Pons (tissue), 1 donor: ENCODE measurements at regions not wholly inside any gene's neighbourhood (a gene's known extent, or its start where the extent isn't known, plus 50 kb on each side); places are given as distances from the start of the nearest gene placed in this dataset.

ENCODE experiments used
- DNase-seq: peaks from one replicate; pipeline ENCODE4 v3.0.0-alpha.2; 2016; ENCODE audit warnings: low spot score

DNA sequence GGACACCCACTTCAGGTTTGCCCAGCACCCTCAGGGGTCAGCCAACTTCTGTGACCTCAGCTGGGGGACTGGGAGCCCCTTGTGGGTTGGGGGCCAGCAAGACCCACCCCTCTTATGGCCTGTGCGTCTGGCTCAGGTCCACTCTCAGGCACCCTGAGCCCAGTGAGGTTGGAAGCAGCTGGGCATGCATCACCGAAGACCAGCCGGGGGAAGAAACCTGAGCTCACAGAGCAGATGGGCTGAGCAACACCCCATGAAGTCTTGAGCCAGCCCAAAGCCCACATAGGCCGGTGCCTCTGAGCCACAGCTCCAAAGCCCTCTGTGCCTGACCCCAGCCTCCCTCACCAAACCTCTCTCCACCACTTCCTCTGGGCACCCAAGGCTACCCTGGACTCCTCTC is 166.7 kb downstream of the RBFOX3 start:
- no peak for DNase-seq

DNA sequence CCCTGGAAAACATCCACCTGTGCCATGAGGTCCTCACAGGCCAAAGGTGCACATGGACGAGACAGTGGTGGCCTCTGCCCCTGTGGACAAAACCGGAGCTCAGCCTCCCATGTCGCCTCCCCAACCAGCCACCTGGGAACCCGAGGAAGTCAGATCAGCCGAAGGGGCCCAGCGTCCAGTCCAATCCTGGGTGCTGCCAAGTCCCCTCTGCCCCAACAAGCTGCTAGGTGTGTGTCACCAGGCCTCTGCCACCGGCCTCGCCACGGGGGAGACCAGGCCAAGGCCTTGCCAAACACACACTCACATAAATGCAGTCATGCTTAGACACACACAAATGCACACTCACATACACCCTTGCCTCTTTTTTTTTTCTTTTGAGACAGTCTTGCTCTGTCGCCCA is 167.8 kb downstream of the RBFOX3 start:
- DNase-seq, result no peak

DNA sequence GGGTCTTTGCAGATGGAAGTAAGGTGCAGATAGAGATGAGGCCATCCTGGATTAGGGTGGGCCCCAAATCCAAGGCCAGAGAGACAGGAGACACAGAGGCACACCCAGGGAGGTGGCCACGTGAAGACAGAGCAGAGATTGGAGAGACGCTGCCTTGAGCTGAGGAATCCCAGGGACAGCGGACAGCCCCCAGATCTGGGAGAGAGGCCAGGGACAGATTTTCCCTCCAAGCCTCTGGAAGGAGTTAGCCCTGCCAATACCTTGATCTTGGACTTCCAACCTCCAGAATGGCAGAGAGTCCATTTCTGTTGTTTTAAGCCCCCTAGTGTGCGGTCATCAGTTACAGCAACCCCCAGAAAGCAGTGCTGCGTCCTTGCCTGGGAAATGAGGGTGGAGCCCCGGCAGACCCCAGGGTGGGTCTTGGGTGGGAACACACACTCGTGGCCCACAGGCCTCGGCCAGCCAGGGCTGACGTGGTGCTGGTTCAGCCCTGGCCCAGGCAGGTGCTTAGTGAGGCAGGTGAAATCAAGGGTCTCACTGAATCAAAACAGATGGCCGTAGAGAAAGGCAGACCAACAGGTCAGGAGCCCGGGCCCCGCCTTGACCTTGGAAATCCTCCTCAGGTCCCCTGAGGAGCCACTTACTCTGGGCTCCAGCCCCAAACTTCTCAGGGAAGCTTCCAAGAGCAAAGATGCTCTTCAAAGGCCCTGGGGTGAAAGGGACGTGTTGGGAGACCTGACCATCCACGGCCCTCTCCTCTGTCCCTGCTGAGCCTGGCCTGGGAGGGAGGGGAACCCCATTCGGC is 169.3 kb downstream of the RBFOX3 start:
- DNase-seq, result no peak

DNA sequence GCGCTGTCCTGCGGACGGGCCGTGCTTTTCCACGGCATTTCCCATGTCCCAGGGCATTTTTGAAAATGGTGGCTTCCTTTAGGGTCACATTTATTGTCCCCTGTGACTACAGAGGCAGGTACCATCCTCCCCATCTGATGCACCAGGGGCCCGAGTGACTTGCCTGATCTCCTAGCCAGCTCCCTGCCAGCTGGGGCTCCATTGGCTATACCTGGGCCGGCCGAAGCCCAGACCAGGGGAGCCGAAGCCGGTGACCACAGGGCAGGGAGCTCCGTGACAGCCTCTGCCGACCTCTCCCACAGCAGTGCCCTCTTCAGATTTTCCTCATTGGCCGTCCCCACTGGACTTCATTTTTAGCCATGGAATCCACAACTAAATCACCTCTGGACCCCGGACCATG is 170.6 kb downstream of the RBFOX3 start:
- DNase-seq, result no peak

DNA sequence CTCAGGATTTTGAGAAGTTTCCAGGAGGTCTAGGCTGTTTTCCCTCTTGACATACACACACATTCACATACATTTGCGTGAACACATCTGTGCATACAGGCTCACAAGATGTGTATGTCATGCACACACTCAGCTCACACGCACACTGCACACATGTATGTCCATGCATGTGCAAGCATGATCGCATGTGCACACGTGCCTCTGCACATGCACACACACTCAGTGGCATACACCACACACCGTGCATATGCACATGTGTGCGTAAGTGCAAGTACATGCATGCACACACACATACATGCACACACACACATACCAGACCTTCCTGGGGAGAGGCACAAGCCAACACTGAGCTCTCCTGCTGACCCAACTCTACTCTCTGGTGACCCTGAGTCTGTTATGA is 171.4 kb downstream of the RBFOX3 start:
- DNase-seq, result no peak

DNA sequence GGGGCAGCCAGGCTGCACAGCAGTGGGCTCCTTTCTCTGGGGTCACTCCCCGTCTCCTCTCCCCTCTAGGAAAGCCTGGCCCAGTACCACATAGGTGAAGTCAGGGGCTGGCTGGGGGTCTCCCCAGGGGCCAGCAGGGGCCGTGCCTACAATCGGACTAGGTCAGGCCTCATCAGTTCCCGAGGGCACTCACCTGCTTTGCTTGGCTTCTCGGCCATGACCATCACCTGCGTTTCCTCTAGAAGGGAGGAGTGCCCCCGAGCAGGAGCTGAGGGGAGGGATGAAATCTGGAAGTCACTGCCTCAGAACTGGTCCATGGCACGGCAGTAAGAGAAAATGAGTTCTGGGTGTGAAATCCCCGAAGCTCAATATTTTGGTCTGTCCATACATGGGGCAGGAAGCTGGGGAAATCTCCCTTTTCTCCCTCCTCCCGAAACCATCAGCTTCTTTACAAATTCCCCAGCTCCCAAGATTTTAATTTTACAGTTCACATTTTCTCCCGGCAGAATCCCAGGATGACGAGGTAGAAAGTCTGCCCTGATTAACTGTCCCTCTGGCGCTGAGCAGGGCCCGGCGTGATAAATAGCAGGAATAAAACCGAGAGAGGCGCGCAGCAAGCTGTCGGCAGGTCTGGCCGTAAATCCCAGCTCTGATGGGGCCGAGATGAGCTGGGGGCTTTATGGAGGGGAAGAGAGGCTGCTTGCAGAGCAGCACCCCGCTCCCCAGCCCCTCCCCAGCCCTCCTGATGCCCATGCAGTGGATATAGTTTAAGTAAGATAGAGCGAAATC is 172.1 kb downstream of the RBFOX3 start:
- DNase-seq, result no peak

DNA sequence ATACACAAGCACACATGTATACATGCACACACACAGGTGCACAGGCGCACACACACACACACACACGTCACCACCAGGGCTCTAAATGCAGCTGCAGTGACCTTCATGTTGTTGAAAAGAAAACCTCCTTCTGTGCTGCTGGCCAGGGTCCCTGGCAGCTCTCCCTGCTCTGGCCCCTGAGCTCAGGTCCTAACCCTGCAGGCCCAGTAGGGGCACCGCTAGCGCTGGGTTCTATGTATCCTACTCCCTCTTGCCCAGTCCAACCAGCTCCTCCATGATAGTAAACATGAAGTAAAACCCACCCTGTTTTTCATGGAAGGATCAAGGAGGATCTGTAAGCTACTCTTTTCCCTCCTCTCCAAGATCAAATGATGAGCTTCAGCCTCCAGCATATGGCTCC is 172.8 kb downstream of the RBFOX3 start:
- no peak for DNase-seq

DNA sequence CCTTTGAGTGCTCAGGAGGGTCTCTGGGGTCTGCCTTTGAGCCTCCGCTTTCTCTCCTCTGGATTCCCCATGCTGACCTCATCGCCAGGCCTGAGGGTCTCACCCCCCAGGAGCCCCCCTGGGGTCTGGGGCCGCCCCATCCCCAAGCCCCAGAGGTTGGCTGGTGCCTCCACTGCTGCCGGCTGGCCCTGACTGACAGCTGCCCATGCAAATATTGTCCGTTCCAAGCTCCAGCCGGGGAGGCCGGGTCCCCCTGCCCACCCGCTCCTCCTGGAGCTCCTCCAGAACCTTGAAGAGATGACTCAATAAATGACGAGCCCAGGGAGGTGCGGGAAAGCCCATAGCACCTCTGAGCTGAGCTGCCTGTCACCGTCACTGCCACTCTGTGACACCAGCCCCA is 173.8 kb downstream of the RBFOX3 start:
- no peak for DNase-seq

DNA sequence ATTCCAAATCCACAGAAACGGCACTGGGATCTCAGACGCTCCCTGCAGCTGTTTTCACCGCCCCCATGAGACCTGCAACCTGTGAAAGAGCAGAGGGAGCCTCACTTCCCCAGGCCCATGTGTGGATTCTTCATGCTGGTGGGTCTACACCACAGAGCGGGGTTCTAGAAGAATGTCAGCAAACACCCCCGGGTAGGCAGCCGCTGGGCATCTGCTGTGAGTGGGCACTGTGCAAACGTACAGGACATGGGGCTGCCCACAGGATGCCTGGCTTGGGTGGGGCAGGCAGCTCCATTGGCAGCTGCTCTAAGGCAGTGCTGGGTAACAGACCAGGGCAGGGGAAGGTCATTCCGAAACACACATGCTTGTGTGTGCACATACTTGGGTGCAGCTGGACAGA is 174.9 kb downstream of the RBFOX3 start:
- no peak for DNase-seq

DNA sequence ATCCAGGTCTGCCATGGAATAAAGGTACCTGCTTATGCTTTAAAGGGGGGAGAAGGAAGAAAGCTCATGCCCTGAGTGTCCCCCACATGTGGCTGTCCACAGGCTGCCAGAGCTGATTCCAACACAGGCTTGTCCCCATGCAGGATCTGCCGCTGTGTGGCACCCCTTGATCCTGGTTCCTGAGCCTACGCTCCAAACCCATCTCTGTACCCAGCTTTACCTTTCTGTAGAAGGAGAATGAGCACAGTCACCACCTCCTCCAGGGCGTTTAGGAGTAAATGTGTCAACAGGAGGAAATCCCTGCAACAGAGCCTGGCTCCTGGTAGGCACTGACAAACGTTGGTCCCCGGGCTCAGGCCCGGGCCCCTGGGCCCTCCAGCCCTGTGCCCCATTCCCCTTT is 175.6 kb downstream of the RBFOX3 start:
- DNase-seq, result no peak

DNA sequence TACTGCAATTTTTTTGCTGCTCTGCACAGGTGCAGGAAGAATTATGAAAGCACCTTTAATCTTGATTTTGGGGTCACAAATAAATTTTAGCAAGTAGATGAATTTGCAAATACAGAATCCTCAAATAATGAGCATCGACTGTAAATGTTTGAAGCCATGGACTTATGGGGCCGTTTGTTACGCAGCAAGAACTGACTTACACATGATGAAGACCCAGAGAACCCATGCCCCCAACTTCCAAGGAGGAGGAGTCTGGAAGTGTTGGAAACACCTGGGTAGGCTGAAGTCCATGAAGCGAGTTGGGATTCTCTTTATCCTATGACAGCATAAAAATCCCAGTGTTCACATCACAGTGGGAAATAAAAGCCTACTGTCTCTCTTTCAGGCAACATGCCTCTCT is 176.6 kb downstream of the RBFOX3 start:
- no peak for DNase-seq

DNA sequence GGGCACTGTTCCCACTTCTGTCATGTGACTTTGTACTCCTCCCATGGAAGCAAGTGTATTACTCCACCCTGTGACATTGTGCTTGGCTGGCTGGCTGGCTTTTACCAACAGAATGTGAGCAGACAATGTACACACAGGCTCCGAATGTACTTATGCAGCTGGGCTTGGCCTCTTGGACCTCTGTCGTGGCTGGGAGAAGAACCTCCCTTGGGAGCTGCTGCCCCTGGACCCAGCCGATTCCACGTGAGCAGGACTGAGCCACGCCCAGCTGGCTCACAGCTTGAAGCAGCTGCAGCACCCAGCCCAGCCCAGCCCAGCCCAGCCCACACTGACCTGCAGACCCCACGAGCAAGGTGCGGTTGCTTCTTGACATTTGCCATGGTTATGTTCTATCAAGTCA is 177.5 kb downstream of the RBFOX3 start:
- DNase-seq, result no peak

DNA sequence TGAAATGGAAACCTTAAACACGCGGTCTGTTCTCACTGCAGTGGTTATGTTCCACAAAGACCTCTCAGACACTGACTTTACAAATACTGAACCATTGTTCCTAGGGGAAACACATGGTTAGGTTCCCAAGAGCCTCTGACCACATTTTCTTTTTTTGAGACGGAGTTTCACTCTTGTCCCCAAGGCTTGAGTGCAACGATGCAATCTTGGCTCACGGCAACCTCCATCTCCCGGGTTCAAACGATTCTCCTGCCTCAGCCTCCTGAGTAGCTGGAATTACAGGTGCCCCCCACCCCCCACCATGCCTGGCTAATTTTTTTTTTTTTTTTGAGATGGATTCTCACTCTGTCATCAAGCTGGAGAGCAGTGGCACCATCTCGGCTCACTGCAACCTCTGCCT is 179.7 kb downstream of the RBFOX3 start:
- DNase-seq, result no peak

DNA sequence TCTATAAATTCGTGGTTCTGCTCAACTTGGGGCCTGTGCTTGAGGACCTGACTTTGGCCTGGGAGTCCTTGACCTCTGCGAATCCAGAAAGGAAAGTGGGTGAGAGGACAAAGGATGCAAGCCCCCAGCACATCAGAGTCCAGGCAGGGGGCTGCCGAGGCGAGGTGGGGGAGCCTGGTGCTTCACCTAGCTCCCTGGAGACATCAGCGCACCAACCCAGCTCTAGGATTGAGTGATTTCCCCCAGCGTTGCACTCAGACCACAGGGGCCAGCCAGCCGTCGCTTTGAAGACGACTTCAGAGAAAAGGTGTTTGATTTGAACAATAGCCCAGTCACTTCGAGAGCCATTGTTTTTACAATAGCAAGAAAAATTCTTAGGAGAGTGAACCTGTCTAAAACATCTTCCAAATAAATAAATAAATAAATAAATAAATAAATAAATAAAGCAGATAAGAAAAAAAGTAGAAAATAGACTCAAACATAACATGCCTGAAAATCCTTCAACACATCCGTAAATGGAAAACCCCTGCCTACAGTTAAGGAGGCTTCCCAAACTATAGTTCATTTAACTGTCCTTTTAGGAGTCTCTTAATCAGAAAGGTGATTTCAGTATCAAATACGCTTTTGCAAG is 180.9 kb downstream of the RBFOX3 start:
- DNase-seq, result no peak

DNA sequence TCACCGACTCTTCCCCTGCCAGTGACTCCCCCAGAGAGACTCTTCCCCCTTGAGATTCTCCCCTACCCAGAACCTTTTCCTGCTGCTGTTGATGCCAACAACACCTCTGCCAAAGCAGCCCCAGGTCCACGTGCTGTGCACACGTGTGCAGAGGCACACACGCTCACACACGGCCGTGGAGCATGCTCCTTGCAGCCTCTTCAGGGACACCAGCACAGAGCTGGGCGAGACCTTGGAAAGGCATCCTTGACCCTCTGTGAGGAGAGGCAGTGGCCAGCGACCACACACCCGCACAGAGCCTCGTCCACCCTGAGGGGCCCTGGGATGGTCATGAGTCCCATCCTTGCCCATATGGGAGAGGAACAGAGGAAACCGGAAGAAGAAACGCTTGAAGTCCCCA is 181.9 kb downstream of the RBFOX3 start:
- DNase-seq, result no peak

DNA sequence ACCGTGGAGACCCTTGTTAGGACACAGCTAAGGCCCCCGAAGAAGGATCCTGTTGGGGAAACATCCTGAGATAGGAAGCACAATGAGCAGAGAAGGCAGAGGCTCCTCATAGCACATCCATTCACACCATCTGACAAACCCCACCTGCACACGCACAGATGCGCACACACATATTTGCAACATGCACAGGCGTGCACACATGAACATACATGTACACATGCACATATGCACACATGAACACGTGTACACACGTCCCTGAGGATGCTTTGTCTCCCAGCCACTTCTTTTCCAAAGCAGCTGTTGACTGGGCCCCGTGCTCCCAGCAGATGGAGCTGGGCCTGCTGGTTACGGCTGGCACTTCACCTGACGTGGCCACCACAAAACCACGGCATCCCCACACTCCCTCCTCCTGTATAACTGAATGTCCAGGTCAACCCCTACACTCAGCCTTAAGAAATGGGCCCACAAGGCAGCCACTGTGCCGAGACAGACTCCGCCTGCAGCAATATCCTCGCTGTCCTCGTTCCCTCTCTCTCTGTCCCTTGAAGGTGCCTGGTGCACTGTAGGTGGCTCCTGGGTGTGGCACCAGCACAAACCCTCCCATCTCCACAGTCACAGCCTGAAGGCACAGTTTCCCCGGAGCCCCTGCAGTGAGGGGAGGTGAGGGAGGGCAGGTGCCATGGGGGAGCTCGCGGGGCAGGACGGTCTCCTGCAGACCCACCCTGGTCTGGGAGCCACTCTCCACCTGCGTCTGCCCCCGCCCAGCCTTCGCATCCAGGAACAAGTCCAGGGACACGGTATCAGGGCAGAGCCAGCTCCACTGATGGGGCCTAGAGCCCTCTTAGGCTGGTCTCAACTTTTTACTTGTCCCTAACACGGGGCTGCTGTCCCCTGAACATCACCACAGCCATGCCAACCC is 183.0 kb downstream of the RBFOX3 start:
- DNase-seq, result no peak

DNA sequence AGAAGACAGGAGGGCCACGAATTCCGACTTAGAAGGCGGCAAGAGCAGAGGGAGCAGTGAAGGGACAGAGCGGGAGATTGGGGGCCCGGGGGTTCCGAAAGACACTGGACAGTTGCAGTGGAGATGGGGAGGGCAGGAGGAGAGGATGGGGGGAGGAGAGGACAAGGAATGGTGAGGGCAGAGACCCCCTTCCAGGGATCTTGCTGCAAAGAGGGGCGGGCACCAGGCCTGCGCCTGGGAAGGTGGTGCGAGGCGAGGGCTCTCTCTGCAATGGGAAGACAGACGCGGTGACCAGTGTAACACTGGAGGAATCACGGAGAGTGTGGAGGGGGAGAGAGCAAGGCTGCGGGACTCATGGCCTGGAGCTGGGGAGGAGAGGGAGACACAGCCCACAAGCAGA is 185.2 kb downstream of the RBFOX3 start:
- DNase-seq, result no peak

DNA sequence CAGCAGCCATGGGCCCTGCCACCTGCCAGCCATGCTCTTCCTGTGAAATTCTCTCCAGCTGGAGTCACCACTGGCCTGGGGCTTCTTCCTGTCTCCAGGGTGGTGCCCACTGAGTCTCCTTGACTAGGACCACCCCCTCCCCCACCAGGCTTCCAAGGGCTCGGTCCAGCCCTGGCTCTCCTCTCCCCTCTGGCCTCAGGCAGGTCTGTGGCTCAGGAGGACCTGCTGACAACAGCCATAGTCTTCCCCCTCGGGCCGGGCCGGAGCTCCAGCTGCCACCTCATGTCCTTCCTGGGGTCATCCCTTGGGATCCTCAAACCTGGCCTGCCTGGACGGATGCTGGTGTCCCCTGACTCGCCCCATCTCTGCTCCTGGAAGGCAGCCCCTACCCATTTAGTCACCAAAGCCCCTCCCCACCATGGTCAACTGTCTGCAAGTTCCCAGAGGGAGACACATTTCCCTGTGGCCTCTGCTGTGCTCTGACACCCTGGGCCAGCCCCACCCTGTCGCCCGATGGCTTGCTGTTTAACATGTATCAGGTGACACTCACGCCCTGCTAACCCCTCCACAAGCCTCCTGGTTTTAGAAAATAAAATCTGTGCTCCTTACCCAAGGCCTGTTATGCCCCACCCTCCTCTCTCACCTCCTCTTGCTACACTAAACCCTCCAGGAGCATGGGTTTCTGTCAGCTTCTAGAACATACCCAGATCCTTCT is 186.2 kb downstream of the RBFOX3 start:
- DNase-seq, result no peak

DNA sequence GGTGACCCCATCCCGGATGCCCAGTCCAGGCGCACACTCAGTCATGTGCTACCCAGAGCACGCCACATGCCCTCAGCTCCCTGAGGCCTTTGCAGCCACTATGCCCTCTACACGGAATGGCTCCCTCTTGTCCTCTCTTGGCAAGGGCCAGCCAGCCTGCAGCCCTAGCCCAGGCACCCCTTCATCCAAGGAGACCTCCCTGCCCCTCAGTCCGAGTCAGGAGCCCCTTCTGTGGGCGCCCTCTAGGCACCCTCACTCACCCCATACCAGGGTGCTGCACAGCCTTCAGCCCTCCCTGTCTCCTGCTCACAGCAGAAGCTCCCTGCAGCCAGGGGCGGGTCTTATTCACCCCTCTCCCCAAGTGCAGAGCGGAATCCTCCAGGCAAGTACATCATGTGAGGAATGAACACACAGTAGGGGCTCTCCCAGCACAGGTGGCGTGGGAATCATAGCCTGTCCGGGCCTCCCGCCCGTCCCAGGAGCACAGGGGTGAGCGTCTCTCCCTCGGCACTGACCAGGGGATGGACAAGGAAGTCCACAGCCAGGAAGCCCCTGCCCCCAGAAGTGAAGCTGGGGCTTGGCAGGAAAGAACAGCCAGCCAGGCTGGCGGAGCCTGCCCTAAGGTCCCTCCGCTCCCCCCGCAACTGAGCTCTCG is 186.9 kb downstream of the RBFOX3 start:
- DNase-seq, result no peak

DNA sequence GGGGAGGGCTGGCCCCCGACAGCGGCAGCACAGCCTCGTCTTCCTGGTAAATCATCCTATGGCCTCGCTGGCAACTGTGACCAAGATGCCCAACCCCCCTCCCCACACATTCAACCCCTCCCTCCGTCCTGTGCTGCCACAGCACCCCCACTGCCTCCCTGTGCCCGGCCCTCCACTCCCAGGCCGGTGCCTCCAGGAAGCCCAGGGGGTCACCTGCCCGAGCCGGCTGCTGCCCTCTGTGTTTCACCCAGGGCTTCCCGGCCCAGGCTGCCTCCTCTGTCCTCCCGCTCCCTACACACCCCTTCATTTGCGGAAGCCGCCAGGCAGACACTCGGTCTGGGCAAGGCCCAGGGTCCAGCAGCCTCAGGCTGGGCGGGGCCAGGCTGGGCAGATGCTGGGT is 188.6 kb downstream of the RBFOX3 start:
- no peak for DNase-seq
